Liver (tissue), 8 donors: ENCODE measurements at regions not wholly inside any gene's neighbourhood (a gene's known extent, or its start where the extent isn't known, plus 50 kb on each side); places are given as distances from the start of the nearest gene placed in this dataset.

Experiments used
- DNase-seq: peaks from one replicate; pipeline ENCODE4 v3.0.0-alpha.2; 2017; ENCODE audit warnings: low spot score
- H3K27ac ChIP-seq, 2 donors: one replicate each; pipeline ENCODE4 v1.7.0; 2013; ENCODE audit warnings: inconsistent platforms in 2 of 2, low read length in 2 of 2, control low read depth in 1 of 2, low read depth in 1 of 2, mild to moderate bottlenecking in 1 of 2
- H3K27me3 ChIP-seq, 4 donors: one replicate each; pipeline versions ENCODE4 v1.6.1 to v1.7.0; 2013; ENCODE audit warnings: low read length in 3 of 4, inconsistent platforms in 1 of 4, mild to moderate bottlenecking in 1 of 4, moderate library complexity in 1 of 4; ENCODE audit not compliant: control insufficient read depth in 4 of 4, insufficient read depth in 4 of 4
- H3K36me3 ChIP-seq, 4 donors: one replicate each; pipeline versions ENCODE4 v1.6.1 to v1.7.0; 2013; ENCODE audit warnings: low read length in 3 of 4, mild to moderate bottlenecking in 3 of 4, low read depth in 1 of 4, moderate library complexity in 1 of 4; ENCODE audit not compliant: control insufficient read depth in 4 of 4, insufficient read depth in 3 of 4
- H3K4me1 ChIP-seq, 4 donors: one replicate each; pipeline versions ENCODE4 v1.6.1 to v1.7.0; 2013; ENCODE audit warnings: low read length in 3 of 4, mild to moderate bottlenecking in 3 of 4, moderate library complexity in 1 of 4; ENCODE audit not compliant: control insufficient read depth in 4 of 4, insufficient read depth in 4 of 4
- H3K4me3 ChIP-seq, 3 donors: one replicate each; pipeline versions ENCODE4 v1.6.1 to v1.7.0; 2013; ENCODE audit warnings: low read length in 3 of 3, control low read depth in 1 of 3, low read depth in 1 of 3, mild to moderate bottlenecking in 1 of 3
- H3K9ac ChIP-seq, 2 donors: one replicate each; pipeline ENCODE4 v1.7.0; 2013; ENCODE audit warnings: low read length in 2 of 2, mild to moderate bottlenecking in 2 of 2, moderate library complexity in 2 of 2, control low read depth in 1 of 2, low read depth in 1 of 2
- H3K9me3 ChIP-seq, 4 donors: one replicate each; pipeline versions ENCODE4 v1.6.1 to v1.7.0; 2013; ENCODE audit warnings: low read length in 3 of 4; ENCODE audit not compliant: control insufficient read depth in 4 of 4
- EGR1 ChIP-seq, 2 donors: IDR thresholded peaks; 2 replicates each; pipeline ENCODE4 v1.6.1; 2016 to 2018; ENCODE audit warnings: antibody characterized with exemption in 2 of 2, low read depth in 2 of 2
- FOXA1 ChIP-seq: IDR thresholded peaks from 2 replicates; pipeline ENCODE4 v1.6.1; 2016; ENCODE audit warnings: antibody characterized with exemption
- FOXA2 ChIP-seq: IDR thresholded peaks from 2 replicates; pipeline ENCODE4 v1.6.1; 2016; ENCODE audit warnings: antibody characterized with exemption
- HNF4A ChIP-seq, 2 donors: conservative IDR thresholded peaks; 2 replicates each; pipeline ENCODE4 v1.6.1; 2016; ENCODE audit warnings: antibody characterized with exemption in 2 of 2, mild to moderate bottlenecking in 2 of 2
- HNF4G ChIP-seq: IDR thresholded peaks from 2 replicates; pipeline ENCODE4 v1.6.1; 2016; ENCODE audit warnings: antibody characterized with exemption
- JUND ChIP-seq, 2 donors: IDR thresholded peaks; 2 replicates each; pipeline ENCODE4 v1.6.1; 2016; ENCODE audit warnings: antibody characterized with exemption in 2 of 2
- NR2F2 ChIP-seq: IDR thresholded peaks from 2 replicates; pipeline ENCODE4 v1.6.1; 2016; ENCODE audit warnings: antibody characterized with exemption
- RAD21 ChIP-seq, 2 donors: IDR thresholded peaks; 2 replicates each; pipeline ENCODE4 v1.6.1; 2016; ENCODE audit warnings: antibody characterized with exemption in 2 of 2, mild to moderate bottlenecking in 2 of 2
- RXRA ChIP-seq, 2 donors: IDR thresholded peaks; 2 replicates each; pipeline ENCODE4 v1.6.1; 2017 to 2018; ENCODE audit warnings: antibody characterized with exemption in 2 of 2, mild to moderate bottlenecking in 1 of 2
- SP1 ChIP-seq: IDR thresholded peaks from 2 replicates; pipeline ENCODE4 v1.6.1; 2018; ENCODE audit warnings: antibody characterized with exemption, mild to moderate bottlenecking
- TAF1 ChIP-seq: conservative IDR thresholded peaks from 2 replicates; pipeline ENCODE4 v1.6.1; 2016; ENCODE audit warnings: antibody characterized with exemption, mild to moderate bottlenecking
- YY1 ChIP-seq: IDR thresholded peaks from 2 replicates; pipeline ENCODE4 v1.6.1; 2016; ENCODE audit warnings: antibody characterized with exemption, mild to moderate bottlenecking
- WGBS: extraction: QIAGEN DNeasy Blood & Tissue Kit; methylation state at CpG from one replicate; pipeline ENCODE4 v1.1.7; 2013; 5-methylcytosine and 5-hydroxymethylcytosine counted together
- TF ChIP-seq, protein P1 (sequence below): IDR thresholded peaks from 2 replicates; pipeline ENCODE4 v1.6.1; 2016; ENCODE audit warnings: antibody characterized with exemption
- TF ChIP-seq, protein P2 (sequence below): IDR thresholded peaks from 2 replicates; pipeline ENCODE4 v1.6.1; 2016; ENCODE audit warnings: antibody characterized with exemption
- TF ChIP-seq, protein P3 (sequence below): IDR thresholded peaks from 2 replicates; pipeline ENCODE4 v1.6.1; 2016; ENCODE audit warnings: antibody characterized with exemption
- TF ChIP-seq, protein P4 (sequence below): fragments of 150-350 bp; IDR thresholded peaks from 2 replicates; pipeline ENCODE4 v1.5.1; 2017; ENCODE audit warnings: improper control_type of control experiment, low read depth, low read length; ENCODE audit not compliant: missing input control
- donor health status: healthy.
- donor health status: healthy.
- donor health status: healthy.
- donor health status: healthy.
- donor health status: healthy.

DNA sequence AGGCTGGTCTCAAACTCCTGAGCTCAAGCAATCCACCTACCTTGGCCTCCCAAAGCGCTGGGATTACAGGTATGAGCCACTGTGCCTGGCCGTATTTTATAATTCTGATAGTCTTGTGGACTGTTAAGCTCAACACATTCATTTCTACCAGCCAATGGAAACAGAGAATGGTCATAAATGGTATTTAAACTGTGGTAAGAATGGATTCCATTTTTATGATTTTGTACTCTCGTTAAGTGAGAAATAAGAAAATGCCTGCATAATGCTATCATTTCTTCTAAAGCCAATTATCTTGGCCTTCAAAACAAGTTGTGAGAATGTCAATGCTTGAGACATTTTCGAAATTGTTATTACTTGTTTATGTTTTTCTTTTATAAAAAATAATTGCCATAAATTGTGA lies 321.0 kb downstream of the IL15 start:
- TF ChIP-seq NR2F2 (no peak), TAF1 (no peak), HNF4G (no peak), FOXA2 (no peak), RAD21 (IDR thresholded peaks at IDR 0.05) (no peak), SP1 (no peak), YY1 (no peak), FOXA1 (no peak), EGR1 (IDR thresholded peaks at IDR 0.05; ENCODE audit: low read depth in 2 of 2) (no peak), HNF4A (conservative IDR thresholded peaks at IDR 0.05) (no peak), RXRA (IDR thresholded peaks at IDR 0.05) (no peak)
- TF ChIP-seq, protein P1, sequence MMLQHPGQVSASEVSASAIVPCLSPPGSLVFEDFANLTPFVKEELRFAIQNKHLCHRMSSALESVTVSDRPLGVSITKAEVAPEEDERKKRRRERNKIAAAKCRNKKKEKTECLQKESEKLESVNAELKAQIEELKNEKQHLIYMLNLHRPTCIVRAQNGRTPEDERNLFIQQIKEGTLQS = no peak
- TF ChIP-seq, protein P2, sequence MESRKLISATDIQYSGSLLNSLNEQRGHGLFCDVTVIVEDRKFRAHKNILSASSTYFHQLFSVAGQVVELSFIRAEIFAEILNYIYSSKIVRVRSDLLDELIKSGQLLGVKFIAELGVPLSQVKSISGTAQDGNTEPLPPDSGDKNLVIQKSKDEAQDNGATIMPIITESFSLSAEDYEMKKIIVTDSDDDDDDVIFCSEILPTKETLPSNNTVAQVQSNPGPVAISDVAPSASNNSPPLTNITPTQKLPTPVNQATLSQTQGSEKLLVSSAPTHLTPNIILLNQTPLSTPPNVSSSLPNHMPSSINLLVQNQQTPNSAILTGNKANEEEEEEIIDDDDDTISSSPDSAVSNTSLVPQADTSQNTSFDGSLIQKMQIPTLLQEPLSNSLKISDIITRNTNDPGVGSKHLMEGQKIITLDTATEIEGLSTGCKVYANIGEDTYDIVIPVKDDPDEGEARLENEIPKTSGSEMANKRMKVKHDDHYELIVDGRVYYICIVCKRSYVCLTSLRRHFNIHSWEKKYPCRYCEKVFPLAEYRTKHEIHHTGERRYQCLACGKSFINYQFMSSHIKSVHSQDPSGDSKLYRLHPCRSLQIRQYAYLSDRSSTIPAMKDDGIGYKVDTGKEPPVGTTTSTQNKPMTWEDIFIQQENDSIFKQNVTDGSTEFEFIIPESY = no peak
- TF ChIP-seq, protein P3, sequence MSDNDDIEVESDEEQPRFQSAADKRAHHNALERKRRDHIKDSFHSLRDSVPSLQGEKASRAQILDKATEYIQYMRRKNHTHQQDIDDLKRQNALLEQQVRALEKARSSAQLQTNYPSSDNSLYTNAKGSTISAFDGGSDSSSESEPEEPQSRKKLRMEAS = no peak
- H3K9me3 ChIP-seq = no peaks in the 10 kb centered on the region
- DNase-seq = no peak
- H3K27ac ChIP-seq = no peak overlapping the region
- 79% methylated on average over 4 of the region's 4 CpGs for WGBS
- no peak overlapping the region for H3K4me3 ChIP-seq
- H3K4me1 ChIP-seq = no peaks in the 10 kb centered on the region
- H3K27me3 ChIP-seq = no peaks in the 10 kb centered on the region
- no peaks in the 10 kb centered on the region for H3K36me3 ChIP-seq
- H3K9ac ChIP-seq = no peak overlapping the region

DNA sequence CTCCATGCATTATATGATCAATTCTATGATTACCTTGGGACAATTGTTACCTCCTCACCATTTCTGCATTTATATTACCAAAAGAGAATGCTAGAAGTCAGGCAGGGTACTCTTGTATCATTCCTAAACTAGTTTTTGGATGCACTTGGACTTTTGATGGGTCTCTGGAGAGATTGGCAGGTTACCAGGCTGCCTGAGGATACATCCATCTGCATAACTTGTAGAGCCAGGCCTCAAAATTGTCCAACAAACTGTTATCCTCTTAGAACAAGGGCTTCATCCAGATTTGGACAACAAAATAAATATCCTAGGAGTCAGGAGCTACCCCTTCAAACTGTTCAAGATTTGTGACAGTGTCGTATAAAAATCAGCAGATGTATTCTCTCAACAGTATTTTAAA lies 326.1 kb downstream of the IL15 start:
- no peak for DNase-seq
- H3K27me3 ChIP-seq = no peaks in the 10 kb centered on the region
- no peaks in the 10 kb centered on the region for H3K36me3 ChIP-seq
- no peak overlapping the region for H3K27ac ChIP-seq
- H3K4me1 ChIP-seq = no peaks in the 10 kb centered on the region
- WGBS = 67% methylated on average over 1 of the region's 1 CpG
- H3K9ac ChIP-seq = no peak overlapping the region
- no peaks in the 10 kb centered on the region for H3K9me3 ChIP-seq
- H3K4me3 ChIP-seq = no peak overlapping the region
- TF ChIP-seq RAD21 (IDR thresholded peaks at IDR 0.05) = no peak
- TF ChIP-seq, protein P2 = no peak
- TF ChIP-seq, protein P1 = no peak

DNA sequence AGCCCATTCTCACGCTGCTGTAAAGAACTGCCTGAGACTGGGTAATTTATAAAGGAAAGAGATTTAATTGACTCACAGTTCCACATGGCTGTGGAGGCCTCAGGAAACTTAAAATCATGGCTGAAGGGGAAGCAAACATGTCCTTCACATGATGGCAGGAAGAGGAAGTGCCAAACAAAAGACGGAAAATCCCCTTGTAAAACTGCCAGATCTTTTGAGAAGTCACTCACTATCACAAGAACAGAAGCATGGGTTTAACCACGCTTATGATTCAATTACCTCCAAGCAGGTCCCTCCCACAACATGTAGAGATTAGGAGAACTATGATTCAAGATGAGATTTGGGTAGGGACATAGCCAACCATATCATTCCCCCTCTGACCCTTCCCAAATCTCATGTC lies 335.5 kb downstream of the IL15 start:
- no peaks in the 10 kb centered on the region for H3K9me3 ChIP-seq
- no peaks in the 10 kb centered on the region for H3K4me1 ChIP-seq
- H3K4me3 ChIP-seq = no peak overlapping the region
- H3K27me3 ChIP-seq = no peaks in the 10 kb centered on the region
- no peak overlapping the region for H3K9ac ChIP-seq
- H3K27ac ChIP-seq = no peak overlapping the region
- 64% methylated on average over 3 of the region's 3 CpGs for WGBS
- no peaks in the 10 kb centered on the region for H3K36me3 ChIP-seq
- no peak for TF ChIP-seq YY1
- TF ChIP-seq TAF1 = no peak
- no peak for TF ChIP-seq RXRA (IDR thresholded peaks at IDR 0.05)
- TF ChIP-seq JUND (IDR thresholded peaks at IDR 0.05) = no peak
- TF ChIP-seq FOXA1 = no peak
- TF ChIP-seq, protein P4, sequence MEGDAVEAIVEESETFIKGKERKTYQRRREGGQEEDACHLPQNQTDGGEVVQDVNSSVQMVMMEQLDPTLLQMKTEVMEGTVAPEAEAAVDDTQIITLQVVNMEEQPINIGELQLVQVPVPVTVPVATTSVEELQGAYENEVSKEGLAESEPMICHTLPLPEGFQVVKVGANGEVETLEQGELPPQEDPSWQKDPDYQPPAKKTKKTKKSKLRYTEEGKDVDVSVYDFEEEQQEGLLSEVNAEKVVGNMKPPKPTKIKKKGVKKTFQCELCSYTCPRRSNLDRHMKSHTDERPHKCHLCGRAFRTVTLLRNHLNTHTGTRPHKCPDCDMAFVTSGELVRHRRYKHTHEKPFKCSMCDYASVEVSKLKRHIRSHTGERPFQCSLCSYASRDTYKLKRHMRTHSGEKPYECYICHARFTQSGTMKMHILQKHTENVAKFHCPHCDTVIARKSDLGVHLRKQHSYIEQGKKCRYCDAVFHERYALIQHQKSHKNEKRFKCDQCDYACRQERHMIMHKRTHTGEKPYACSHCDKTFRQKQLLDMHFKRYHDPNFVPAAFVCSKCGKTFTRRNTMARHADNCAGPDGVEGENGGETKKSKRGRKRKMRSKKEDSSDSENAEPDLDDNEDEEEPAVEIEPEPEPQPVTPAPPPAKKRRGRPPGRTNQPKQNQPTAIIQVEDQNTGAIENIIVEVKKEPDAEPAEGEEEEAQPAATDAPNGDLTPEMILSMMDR = no peak
- no peak for TF ChIP-seq HNF4G
- DNase-seq = no peak
